D341Med (cell line): ENCODE measurements at regions not wholly inside any gene's neighbourhood (a gene's known extent, or its start where the extent isn't known, plus 50 kb on each side); places are given as distances from the start of the nearest gene placed in this dataset.
"Not testable (repeated sequence)": the region's sequence is repeated elsewhere in the genome, so short reads cannot be mapped to it uniquely, and the experiment has no call there.

Source experiments
- DNase-seq: peaks from one replicate; pipeline ENCODE4 v3.0.0; 2012; ENCODE audit warnings: low spot score

DNA sequence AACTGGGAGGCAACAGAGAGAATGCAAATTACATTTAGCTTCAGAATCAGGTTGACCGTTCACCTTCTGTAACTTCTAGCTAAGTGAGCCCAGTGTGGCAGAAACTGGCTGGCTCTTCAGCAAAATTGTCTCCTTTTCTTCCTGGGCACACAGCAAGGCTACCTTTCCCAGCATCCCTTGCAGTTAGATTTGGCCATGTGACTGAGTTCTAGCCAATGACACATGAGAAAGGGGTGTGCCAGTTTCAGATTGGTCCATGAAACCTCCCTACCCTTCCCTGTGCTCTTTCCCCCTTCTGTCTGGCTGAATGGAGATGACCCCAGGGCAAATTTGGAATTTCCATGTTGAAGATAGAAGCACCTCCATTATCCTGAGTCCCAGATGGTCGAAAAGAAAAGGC, 72.5 kb upstream of the SMIM23 start:
- DNase-seq = no peak

DNA sequence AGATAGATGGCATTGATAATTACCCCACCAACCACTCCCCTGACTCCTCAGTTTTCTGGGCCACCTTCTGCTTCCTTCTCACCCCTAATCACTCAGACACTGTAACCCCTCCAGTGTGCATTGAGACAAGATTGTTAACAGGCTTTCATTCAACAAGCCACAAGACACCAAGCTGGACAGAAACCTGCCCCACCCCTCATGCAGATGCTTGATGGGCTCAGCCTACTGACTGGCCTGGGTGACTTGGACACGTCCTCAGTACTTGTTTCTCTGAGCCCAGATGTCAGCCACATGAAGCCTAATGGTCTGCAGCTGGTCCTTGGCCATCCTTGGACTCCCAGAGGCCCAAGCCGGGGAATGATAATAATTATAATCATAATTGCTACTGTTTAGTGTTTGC, 71.4 kb upstream of the SMIM23 start:
- DNase-seq = no peak

DNA sequence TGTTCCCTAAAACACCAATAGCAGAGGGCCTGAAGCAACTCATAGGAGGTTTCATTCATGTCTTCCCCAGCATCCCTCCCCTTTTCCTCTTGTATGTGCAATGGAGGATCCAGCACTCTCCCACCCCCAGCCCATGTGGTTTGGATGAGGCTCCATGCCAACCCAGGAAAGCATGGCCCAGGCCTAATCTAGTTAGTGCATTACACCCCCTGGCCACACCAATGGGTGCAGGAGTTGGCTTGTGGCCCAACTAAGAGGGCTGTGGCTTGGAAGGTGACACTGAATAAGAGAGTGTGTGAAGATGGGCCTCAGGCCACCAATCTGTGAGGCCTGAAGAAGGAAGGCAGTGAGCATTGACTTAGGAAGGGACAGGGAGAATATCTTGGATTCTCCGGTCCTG, 70.8 kb upstream of the SMIM23 start:
- DNase-seq = no peak

DNA sequence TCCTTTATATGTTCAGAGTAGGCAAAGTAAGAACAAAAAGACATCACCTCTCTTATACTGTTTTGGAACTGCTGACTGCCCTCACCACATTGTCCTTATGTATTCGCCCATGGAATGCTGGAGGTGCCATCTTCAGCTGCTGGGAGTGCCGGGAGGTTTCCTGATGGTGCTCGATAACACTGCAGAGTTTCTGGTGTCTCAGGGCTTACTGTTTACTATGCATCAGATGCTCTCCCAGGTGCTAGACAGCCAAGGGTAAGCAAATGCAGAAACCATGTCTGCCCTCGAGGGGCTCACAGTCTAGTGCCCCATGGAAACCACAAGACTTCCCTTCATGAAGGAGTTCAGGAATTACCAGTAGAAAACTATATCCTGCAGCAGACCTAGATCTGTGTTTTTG, 70.1 kb upstream of the SMIM23 start:
- DNase-seq = no peak

DNA sequence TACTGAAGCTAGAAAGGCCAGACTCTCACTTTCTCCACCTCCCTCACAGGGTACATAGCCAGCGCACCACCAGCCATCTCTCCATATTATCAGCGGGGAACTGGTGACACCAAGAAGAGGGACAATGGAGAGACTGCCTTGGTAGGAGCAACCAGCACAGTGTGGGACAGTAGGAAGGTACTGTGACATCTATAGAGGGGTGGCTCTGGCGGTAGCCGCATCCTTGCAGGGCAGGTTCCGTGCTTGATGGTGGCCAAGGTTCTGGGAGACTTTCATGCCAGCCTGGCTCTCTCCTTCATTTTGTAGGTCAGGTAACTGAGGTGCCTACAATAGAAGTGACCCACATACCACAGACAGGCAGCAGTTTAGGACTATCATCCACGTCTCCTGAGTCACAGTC, 65.5 kb upstream of the SMIM23 start:
- no peak for DNase-seq

DNA sequence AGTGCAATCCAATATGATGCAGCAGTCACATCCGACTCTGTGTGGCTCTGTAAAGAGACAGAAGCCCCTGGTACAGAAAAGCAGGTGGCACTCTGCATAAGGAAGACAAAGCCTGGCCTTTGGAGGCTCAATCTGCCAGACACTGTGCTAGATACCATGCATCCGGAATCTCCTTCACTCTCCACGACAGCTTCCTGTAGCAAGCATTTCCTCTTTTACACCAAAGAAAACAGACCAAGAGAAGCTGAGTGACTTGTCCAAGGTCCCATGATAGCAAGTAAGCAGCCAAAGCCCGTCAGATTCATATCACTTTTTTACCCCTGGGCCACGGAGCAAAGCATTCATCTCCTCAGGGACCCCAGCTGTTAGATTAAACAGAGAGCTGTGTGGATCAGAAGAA, 64.2 kb upstream of the SMIM23 start:
- no peak for DNase-seq

DNA sequence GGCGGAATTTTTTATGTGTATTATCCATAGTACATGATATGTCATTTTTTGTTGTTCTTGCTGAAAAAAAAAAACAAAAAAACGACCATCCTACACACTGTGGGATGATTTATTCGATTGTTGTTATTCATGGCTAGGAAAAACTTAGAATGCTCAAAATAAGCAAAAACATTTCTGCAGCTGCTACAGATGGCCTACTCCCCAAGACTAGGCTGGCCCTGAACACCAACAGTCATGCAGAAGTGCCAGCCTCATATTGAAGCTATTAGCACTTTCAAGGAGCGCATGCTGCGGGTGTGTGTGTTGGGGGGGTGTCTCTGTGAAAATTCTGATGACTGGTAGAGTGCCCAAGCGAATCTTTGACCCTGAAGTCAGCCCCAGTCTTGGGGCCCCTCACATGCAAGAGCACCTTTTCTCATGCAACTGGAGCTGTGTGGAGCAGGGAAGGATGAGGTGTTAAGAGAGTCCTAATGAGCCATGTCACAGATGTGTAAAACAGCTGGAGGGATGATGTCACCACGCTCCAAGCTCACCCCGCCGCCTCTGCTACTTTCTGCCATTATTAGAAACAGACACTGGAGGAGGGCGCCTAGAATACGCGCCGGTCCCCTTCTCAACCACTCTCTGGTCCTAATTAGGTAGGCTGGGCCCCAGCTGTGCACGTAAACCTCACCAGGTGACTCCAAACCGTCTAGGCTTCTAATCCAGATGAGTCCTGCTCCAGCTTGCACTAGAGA, 61.0 kb upstream of the SMIM23 start:
- no peak for DNase-seq

DNA sequence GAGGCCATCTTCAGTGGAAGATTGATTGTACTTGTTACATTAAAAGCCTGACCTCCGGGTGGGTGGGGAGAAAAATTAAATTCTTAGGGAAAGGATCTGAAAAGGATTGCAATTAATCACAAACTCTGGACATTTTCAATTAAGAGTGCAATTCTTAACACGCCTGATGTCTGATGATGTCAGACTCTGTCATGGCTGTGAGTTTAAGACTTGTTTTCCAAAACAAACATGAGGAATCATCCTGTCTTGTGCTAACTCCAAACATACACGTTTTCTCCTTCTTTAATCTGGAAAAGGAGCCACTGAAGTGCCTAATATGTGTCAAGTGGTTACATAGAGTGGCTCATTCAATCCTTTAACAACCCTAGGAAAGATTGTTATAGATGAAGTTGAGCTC, 60.4 kb upstream of the SMIM23 start:
- DNase-seq = no peak

DNA sequence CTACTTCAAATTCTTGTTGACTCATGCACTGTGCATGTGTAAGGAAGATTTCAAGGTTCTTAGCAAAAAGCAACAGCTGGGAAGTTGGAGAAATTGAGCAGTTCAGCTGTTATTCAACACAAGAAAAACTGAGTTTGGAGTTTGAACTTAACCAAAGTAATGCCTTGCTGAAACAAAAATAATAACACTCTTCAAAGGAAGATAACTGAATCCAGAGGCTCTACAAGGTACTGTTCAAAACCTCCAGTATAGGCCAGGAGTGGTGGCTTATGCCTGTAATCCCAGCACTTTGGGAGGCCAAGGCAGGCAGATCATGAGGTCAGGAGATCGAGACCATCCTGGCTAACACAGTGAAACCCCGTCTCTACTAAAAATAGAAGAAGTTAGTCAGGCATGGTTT, 58.8 kb upstream of the SMIM23 start:
- not testable (repeated sequence) for DNase-seq

DNA sequence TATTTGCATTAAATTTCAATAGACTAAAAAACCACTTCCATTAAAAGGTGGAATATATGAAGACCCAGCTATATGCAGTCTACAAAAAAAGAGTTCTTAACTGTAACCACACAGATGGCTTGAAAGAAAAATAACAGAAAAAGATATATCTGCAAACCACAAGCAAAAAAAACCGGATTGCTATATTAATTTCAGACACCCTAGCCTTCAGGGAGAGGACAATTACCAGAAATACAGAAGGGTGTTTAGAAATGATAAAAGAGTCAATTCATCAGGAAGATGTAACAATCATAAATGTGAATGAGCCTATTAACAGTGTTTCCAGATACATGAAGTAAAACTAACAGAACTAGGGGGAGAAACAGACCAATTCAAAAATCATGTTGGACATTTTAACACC, 56.9 kb upstream of the SMIM23 start:
- DNase-seq = no peak
